HG03558 (cell line): ENCODE measurements at regions not wholly inside any gene's neighbourhood (a gene's known extent, or its start where the extent isn't known, plus 50 kb on each side); places are given as distances from the start of the nearest gene placed in this dataset.

Experiments
- ATAC-seq: cut with Tn5 transposase; IDR thresholded peaks from one replicate; pipeline ENCODE4 v1.9.1; 2021; ENCODE audit warnings: moderate number of reproducible peaks; ENCODE audit not compliant: unreplicated experiment; ENCODE audit errors: extremely low read depth

DNA sequence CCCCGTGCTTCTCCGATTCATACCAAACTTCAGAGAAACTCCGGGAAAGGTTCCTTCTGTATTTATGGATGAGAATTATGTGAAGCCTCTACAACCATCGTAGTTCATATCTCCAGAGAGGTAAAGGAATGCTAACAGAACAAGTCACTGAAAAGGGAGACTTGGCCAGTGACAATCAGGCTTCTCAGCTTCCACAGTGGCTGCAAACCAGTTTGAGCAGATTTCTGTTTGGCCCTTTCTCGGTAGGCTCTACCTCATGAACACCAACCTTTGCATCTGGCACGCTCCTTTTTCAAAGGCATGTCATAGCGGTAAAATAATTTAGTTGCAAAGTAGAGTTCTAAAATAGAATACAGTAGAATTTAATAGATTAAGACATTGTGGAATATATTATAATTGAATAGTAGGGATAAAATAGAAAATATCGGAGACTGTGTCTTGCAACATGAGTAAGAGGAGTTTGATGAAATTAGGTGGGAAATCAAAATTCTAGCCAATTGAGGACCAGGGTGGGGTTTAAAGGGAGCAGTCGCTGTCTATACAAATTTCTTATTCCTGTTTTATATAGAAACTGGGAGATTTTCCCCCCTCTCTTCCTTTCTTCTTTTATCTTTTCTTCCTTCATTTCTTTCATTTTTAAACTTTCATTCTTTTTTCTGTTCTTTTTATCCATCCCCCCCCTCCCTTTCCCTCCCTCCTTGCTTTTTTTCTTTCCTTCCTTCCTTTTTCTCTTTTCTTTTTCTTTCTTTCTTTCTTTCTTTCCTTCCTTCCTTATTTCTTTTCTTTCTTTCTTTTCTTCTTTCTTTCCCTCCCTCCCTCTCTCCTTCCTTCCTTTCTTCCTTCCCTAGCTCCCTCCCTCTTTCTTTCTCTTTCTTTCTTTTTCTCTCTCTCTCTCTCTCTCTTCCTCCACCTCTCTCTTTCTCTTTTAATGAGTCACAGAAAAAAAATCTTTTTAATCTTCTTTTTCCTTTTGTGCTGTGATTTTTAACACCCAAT, 161.5 kb upstream of the KLF6 start:
- no peak for ATAC-seq

DNA sequence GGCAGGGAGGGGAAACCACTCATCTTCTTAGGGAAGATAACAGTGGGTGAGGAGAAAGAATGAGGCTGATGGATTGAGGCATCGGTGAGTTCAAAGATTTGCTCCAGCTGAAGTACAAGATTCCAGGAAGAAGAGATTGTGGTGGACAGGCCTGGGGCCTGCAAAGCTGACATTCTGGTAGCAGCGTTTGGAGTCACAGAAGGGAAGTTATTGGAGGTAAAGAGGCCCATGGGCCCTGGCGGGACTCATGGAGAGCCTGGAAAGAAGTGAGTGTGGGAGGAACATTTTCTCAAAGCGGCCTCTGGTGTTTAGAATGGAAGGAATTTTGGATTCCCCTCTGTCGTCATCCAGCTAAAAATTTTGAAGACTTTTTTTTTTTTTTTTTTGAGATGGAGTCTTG, 160.0 kb upstream of the KLF6 start:
- ATAC-seq, result no peak

DNA sequence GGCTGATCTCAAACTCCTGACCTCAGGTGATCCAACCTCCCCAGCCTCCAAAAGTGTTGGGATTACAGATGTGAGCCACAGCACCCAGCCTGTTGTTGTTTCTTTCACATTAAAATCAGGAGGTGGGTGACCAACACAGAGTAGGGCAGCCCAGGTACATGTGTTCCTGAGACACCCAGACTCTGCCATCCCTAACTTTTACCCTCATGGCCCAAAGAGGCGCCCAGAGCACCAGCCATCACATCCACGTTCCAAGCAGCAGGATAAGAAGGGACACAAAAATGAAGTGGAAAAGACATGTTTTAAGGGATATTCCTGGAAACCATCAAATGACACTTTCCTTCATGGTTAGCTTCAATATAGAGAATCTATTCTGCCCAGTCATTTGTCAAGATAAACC, 159.6 kb upstream of the KLF6 start:
- ATAC-seq, result no peak

DNA sequence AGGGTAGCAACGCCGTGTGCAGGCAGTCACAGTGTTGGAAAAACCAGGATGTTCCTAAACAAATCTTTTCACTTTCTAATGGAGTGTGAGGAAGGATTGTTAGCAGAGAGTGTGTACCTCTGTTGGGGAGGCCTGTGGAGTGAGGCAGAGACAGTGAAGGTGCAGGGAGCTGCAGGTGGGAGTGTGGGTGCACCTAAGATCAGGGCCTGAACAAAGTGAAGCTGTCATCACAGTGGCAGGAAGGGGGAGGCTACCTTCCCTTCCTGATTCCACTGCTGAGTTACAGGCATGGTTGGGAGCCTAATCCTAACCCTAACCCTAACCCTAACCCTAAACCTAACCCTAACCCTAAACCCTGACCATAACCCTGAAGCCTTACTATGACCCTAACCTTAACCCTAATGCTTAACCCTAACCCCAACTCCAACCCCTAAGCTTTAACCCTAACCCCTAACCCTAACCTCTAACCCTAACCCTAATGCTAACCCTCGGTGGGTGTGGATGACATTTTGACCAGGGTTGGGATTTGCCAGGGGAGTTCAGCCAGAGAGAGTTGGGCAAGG, 158.8 kb upstream of the KLF6 start:
- ATAC-seq, result no peak

DNA sequence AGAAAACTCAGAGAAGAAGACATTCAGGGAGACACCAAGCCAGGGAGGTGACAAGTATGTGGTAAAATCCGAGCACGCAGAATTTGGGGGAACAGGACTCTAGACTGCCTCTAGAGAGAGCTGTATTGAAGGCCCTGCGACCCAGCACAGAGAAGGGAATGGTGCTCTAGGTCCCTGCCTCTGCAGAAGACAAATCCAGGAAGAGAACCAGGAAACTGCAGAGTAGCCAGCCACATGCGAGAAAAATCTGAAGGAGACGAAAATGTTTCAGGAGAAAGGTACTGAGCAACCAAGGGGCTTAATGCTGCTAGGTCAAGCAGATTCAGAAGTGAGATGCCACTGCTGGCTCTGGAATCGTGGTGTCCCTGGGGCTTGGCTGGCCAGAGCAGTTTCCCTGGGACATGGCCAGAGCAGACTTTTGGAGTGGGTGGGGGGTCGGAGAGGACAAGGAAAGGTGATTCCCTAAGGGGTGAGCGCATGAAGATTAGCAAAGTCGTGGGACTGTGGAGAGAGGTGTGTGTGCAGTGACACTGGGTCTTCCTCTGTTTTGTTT, 158.0 kb upstream of the KLF6 start:
- no peak for ATAC-seq

DNA sequence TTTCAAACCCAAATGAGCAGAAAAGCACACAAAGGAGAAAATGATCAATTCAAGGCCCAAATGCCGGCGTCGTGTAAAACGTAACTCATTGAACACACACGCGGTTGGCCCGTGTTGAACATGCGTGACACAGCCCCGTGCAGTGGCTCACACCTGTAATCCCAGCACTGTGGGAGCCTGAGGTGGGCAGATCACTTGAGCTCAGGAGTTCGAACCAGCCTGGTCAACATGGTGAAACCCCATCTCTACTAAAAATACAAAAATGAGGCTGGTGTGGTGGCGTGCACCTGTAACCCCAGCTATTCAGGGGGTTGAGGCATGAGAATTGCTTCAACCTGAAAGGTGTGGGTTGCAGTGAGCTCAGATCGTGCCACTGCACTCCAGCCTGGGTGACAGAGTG, 156.7 kb upstream of the KLF6 start:
- ATAC-seq, result no peak

DNA sequence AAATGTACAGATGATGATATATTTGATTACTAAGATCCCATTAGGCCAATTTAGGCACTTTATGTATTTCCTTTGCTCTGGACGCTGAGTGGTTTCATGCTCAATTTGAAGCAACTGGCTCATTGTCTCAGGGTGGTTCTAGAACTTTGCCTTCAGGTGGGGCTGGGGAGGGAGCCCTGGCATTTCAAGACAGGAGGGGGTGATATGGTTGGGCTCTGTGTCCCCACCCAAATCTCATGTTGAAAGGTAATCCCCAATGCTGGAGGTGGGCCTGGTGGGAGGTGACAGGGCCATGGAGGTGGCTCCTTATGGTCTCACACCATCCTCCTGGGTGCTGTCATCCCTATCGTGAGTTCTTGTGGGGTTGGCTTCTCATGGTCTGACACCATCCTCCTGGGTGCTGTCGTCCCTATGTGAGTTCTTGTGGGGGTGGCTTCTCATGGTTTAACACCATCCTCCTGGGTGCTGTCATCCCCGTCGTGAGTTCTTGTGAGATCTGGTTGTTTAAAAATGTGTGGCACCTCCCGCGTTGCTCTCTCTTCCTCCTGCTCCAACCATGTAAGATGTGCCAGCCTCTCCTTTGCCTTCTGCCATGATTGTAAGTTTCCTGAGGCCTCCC, 151.5 kb upstream of the KLF6 start:
- no peak for ATAC-seq

DNA sequence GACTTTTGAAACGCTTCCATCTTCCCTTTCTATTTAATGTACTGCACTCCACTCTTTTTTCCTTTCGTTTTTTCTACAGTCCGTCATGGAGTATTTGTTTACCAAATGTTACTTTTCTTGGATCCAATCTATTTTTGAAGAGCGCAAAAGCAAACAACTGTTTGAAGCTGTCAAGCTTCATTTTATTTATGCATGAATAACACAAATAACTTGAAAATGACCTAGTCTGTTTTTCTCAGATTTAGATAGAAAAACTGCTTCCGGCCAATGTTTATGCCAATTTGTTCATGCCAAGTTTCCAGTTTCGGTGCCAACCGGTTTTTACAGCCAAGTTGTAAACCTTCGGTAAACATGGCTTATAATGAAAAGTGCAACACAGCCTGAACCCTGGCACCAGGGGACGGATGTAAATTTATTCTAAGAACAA, 150.9 kb upstream of the KLF6 start:
- no peak for ATAC-seq

DNA sequence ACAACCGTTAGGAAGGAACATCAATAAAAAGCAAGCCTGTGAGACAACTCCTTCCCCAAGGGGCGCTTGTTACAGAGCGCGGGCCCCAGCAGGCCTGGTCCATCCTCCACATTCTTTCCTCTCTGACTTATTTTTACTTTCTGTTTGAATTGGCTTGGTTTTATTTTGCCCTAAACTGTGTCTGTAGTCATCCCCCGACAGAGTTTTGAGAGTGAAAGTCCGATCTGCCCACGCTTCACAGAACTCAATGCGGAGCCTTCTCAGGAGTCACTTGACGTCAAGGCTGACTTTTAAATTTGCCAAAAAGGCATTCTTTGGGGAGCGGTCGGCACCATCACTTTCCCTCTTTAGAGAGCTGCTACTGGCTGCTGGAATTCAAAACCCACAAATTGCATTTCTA, 150.1 kb upstream of the KLF6 start:
- ATAC-seq, result peak; percentile 96

DNA sequence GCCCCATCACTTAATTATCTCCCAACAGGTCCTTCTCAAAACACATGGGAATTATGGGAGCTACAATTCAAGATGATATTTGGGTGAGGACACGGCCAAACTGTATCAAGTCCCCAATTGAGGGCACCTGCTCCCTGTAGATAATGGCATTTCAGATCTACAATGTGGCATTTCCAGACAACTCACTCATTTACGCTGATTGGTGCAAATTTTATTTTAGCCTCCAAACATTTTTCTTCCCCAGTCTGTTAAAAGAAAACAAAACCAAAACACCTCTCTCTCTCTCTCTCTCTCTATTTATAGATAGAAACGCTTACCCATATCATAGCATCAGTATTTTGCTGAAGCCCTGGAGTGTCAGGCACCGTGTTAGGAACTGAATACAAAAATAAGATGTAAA, 148.7 kb upstream of the KLF6 start:
- ATAC-seq, result no peak

DNA sequence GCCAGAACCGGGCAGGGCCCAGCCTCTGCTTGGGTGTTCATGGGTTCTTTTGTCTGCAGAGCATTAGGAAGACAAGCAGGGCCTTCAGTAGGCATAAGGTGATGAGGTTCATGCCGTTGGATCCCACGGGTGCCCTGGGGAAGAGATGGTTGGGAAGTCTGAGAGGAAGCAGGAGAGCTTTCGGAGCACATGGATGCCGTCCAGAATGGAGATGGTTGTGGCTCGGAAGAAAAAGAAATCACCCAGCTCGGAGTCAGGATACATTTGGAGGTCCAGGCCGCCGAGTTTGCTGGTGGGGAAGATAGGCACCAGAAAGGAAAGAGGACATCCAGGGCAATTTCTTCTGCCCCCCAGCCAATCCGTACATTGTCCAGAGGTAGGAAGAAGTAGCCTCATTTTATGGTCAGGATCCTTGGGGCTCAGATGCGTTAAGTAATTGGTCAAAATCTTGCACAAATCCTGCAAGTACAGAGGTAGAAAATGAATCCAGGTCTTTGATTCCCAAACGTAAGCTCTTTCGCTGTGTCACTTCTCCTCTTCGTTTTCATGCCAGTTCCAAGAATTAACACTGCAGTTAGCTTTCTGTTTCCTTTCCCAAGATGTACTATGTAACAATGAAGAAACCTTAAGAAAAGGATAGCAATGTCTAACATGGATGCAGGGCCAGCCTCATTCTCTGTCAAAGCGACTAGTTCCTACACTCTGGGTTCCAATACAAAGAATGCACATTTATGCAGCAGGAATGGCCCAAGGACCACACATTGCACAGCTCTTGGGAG, 147.8 kb upstream of the KLF6 start:
- no peak for ATAC-seq

DNA sequence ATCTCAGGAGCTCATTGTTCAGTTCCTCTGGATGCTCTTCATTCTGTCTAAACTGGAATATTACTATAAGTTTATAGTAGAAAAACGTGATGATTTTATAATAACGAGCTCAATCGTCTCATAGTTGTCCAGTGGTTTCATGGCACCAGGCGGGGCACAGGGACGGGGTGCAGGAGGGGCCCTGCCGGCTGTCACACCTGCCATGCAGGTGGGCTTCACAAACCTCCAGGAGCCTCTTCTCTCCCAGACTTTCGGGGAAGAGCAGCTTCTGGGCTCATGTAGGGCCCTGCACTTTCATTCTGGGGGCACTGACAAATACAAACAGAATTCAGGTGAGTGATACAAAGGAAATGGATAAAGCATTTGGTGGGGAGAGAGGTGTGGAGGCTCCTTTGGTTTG, 146.9 kb upstream of the KLF6 start:
- ATAC-seq, result no peak

DNA sequence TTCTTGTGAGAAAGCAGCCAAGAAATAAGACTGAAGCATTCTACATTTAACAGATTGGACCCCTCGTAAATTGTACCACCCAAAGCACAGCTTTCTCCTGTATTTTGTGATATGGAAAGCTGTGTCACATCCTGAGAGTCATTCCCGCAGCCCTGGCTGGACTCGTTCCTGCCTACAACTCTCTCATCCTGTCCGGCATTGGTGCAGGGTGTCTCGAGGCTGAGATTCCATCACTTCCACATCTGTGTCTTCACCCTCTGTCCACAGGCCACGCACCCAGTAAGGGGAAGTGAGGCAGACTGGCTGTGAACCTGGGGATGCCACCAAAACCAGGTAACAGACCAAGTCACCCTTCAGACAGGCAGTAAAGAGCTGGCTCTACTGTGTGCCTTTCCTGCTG, 146.2 kb upstream of the KLF6 start:
- ATAC-seq, result no peak

DNA sequence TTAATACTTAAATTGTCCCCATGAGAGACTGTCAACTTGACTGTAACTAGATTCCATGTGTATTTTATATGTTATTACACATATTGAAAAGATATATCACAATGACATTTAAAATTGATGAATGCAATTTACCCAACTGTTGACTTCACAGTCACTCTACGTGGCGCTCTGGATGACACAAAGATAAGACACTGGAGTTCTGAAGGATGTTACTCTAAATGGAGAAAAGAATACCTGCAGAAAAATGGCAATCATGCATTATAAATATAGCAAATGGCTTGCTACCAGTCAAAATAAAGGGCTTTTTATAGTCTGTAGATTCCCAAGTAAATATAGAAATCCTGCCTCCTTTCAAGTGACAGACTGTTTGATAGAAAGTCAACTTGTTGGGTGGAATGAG, 143.6 kb upstream of the KLF6 start:
- ATAC-seq, result no peak

DNA sequence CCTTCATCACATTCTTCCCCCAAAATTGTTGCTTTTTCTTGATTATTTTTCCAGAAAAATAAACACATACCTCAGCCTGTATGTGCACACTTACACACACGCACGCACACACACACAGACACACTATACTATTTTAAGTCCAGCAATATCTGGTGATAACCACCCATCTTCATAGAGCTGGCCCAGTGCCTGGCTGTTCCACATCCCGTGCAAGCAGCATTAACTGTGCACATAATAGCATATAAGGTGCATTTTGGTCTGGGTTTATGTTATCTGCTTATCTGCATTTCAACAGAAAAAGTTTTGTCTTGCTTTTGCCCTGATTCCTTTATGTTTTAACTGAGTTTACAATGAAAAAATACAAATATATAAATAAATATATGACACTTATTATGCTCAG, 143.1 kb upstream of the KLF6 start:
- ATAC-seq, result no peak

DNA sequence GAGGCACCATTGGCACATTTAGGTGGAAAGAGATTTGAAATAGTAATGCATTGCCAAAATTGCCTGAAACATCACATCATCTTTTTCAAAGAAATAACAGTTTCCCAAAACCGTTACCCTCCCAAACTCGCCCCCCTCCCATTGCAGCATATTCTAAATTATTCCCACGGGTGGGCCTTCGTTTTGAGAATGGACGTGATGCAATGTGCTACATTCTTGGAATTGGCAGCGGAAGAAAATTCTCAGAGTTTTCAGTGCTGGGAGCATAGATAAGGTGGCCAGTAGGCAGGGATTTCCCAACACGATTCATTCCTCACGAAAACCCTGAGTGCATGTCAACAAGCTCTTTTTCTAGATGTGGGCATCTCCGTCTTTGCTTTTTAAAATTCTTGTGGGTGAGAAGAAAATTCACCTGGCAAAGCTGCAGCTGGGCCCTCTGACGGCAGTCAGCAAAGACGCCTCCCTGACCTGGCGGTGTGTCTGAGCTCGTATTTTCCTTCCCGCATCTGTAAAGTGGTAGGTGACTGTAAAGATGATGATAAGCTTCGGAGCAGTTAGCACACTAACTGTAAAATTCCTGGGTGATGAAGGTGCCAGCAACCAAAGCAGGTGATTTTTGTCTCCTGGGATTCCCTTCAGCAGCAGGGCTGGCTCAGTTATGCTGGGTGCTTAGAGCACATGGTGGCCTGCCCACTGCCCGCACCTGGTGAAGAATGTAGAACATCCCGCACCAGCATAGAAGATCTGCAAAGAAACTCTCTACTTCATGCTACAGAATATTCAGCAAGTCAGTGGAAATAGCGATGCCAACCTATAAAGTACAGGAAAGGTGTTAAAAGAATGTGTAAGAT, 141.9 kb upstream of the KLF6 start:
- no peak for ATAC-seq

DNA sequence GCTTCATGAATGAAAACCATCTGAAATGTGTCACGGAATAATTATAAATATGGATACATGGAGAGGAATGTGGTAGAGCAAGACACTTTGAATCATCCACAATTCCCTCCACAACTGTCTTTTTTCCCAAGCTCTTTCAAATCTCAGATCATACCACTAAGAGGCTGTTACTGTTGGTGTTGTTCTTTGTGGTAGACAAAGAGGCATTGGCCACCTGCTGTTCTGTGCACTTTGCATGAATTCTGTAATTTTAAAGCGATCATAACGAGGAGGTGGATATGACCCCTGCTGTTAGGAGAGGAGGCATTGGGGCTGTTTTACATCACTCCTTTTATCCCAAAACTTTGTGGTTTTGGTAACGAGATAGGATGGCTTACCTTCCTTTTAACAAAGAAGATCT, 141.2 kb upstream of the KLF6 start:
- no peak for ATAC-seq

DNA sequence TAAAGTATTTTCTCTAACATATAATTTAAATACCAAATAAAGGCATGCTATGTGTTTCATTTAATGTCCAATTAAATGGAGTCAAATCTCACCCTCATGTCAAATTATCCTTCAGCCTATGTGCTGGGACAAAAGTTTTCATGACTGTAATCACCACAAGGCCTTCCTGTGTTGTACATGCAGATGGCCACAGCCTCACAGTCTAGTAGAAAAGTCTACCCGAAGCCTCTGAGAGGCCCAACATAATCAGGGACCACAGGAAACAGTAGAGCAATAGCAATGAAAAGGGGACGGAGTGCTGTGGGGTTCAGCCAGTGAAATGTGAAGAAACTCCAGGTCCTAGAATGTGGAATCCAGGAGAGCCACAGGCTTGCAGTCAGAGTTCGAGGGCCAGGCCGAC, 140.2 kb upstream of the KLF6 start:
- no peak for ATAC-seq

DNA sequence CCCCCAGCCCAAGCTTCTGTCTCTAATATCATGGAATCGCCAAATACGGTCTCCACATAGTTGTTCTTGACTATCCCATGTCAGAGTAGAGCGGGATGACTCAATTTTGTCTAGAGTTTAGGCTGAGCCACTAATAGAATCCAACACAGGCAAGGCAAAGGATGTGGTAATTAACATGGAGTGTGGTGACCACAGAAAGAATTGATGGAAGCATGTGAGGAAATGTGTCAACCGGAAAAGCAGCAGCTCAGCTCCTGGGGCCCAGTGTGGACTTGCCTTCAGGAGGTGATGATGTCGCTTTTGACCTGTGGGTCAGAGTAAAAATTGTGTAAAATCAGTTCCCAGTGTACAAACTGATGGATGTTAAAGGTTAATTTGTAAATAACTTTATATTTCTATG, 139.3 kb upstream of the KLF6 start:
- no peak for ATAC-seq

DNA sequence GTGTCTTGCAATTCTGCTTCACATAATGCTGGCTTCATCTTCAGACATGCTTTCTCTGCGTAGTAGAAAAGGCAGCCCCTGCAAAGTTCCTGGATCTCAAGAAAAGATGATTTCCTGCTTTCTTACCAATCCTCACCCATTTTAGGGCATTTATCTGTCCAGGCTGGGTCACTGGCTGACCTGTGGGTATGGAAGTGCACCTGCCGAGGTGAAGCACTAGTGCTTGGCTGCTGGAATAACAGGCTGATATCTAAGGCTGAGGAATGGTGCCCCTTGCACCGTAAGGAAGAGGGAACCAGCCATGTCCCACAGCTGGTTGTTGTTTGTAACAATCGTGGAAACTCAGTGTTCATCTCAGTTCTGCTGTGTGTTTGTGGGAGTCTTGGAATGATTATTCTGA, 138.0 kb upstream of the KLF6 start:
- no peak for ATAC-seq
